HUES6 (cell line): ENCODE measurements at regions not wholly inside any gene's neighbourhood (a gene's known extent, or its start where the extent isn't known, plus 50 kb on each side); places are given as distances from the start of the nearest gene placed in this dataset.
"Not testable (repeated sequence)": the region's sequence is repeated elsewhere in the genome, so short reads cannot be mapped to it uniquely, and the experiment has no call there.

Experiments
- H3K27ac ChIP-seq: 2 replicates; pipeline ENCODE4 v1.7.0; 2013; ENCODE audit warnings: low read depth, mild to moderate bottlenecking, low read length, inconsistent platforms
- H3K27me3 ChIP-seq: 2 replicates; pipeline ENCODE4 v1.6.1; 2013; ENCODE audit warnings: low read length; ENCODE audit not compliant: control insufficient read depth, insufficient read depth
- H3K36me3 ChIP-seq: 2 replicates; pipeline ENCODE4 v1.6.1; 2013; ENCODE audit warnings: low read length; ENCODE audit not compliant: control insufficient read depth, insufficient read depth
- H3K4me1 ChIP-seq: 2 replicates; pipeline ENCODE4 v1.6.1; 2013; ENCODE audit warnings: low read length; ENCODE audit not compliant: control insufficient read depth, insufficient read depth
- H3K4me3 ChIP-seq: 2 replicates; pipeline ENCODE4 v1.5.1; 2013; ENCODE audit warnings: low read depth, low read length
- H3K9ac ChIP-seq: one replicate; pipeline ENCODE4 v1.6.1; 2013; ENCODE audit warnings: mild to moderate bottlenecking, low read length
- H3K9me3 ChIP-seq: 2 replicates; pipeline ENCODE4 v1.6.1; 2013; ENCODE audit warnings: low read depth, low read length; ENCODE audit not compliant: control insufficient read depth, insufficient read depth

- Histone ChIP-seq H3K9ac (no peak overlapping the region), H3K4me1 (no peaks in the 10 kb centered on the region), H3K36me3 (no peaks in the 10 kb centered on the region), H3K27me3 (no peaks in the 10 kb centered on the region; the same call in 1 of the 2 replicates), H3K9me3 (no peaks in the 10 kb centered on the region), H3K4me3 (no peak overlapping the region), H3K27ac (no peak overlapping the region)
Observed at GRCh38 chr5:17106521-17106920, 110.9 kb upstream of the BASP1 start.

GRCh38 chr5:17112091-17112716 lies 105.2 kb upstream of the BASP1 start:
- not testable (repeated sequence) for H3K9ac ChIP-seq, H3K9me3 ChIP-seq, H3K4me3 ChIP-seq, H3K27ac ChIP-seq, H3K36me3 ChIP-seq, H3K27me3 ChIP-seq
- peaks cover 29% of the 10 kb centered on the region for H3K4me1 ChIP-seq

- Histone ChIP-seq H3K9ac (no peak overlapping the region), H3K4me1 (peaks cover 29% of the 10 kb centered on the region), H3K9me3 (no peaks in the 10 kb centered on the region), H3K36me3 (no peaks in the 10 kb centered on the region), H3K27ac (no peak overlapping the region), H3K4me3 (no peak overlapping the region), H3K27me3 (peaks cover 5% of the 10 kb centered on the region; the same call in 1 of the 2 replicates)
Observed at GRCh38 chr5:17113174-17113958, 104.1 kb upstream of the BASP1 start.

- no peak overlapping the region for H3K4me3 ChIP-seq
- H3K27ac ChIP-seq = no peak overlapping the region
- H3K9me3 ChIP-seq = no peaks in the 10 kb centered on the region
- no peaks in the 10 kb centered on the region for H3K36me3 ChIP-seq
- H3K4me1 ChIP-seq = peaks cover 29% of the 10 kb centered on the region
- peaks cover 5% of the 10 kb centered on the region; the same call in 1 of the 2 replicates for H3K27me3 ChIP-seq
- no peak overlapping the region for H3K9ac ChIP-seq
Observed at GRCh38 chr5:17114233-17114632, 103.2 kb upstream of the BASP1 start.

- H3K36me3 ChIP-seq = no peaks in the 10 kb centered on the region
- no peaks in the 10 kb centered on the region for H3K9me3 ChIP-seq
- no peak overlapping the region for H3K4me3 ChIP-seq
- no peak overlapping the region for H3K27ac ChIP-seq
- peaks cover 29% of the 10 kb centered on the region for H3K4me1 ChIP-seq
- peaks cover 5% of the 10 kb centered on the region; the same call in 1 of the 2 replicates for H3K27me3 ChIP-seq
- H3K9ac ChIP-seq = no peak overlapping the region
Observed at GRCh38 chr5:17114715-17115599, 102.5 kb upstream of the BASP1 start.

GRCh38 chr5:17115855-17116254 lies 101.6 kb upstream of the BASP1 start:
- no peak overlapping the region for H3K4me3 ChIP-seq
- H3K27ac ChIP-seq = no peak overlapping the region
- no peaks in the 10 kb centered on the region for H3K36me3 ChIP-seq
- H3K4me1 ChIP-seq = peaks cover 29% of the 10 kb centered on the region
- H3K9ac ChIP-seq = no peak overlapping the region
- H3K27me3 ChIP-seq = peaks cover 5% of the 10 kb centered on the region; the same call in 1 of the 2 replicates
- H3K9me3 ChIP-seq = no peaks in the 10 kb centered on the region

- Histone ChIP-seq H3K4me3 (no peak overlapping the region), H3K27ac (no peak overlapping the region), H3K27me3 (peaks cover 5% of the 10 kb centered on the region; the same call in 1 of the 2 replicates), H3K9ac (no peak overlapping the region), H3K36me3 (no peaks in the 10 kb centered on the region), H3K4me1 (peaks cover 25% of the 10 kb centered on the region), H3K9me3 (no peaks in the 10 kb centered on the region)
Observed at GRCh38 chr5:17118631-17119030, 98.8 kb upstream of the BASP1 start.

GRCh38 chr5:17120209-17120608 lies 97.2 kb upstream of the BASP1 start:
- Histone ChIP-seq H3K4me1 (peaks cover 11% of the 10 kb centered on the region), H3K27ac (no peak overlapping the region), H3K9ac (no peak overlapping the region), H3K36me3 (no peaks in the 10 kb centered on the region), H3K27me3 (no peaks in the 10 kb centered on the region), H3K9me3 (no peaks in the 10 kb centered on the region), H3K4me3 (no peak overlapping the region)

- no peaks in the 10 kb centered on the region for H3K36me3 ChIP-seq
- H3K27me3 ChIP-seq = no peaks in the 10 kb centered on the region
- H3K9ac ChIP-seq = no peak overlapping the region
- no peak overlapping the region for H3K4me3 ChIP-seq
- H3K9me3 ChIP-seq = no peaks in the 10 kb centered on the region
- no peaks in the 10 kb centered on the region for H3K4me1 ChIP-seq
- no peak overlapping the region for H3K27ac ChIP-seq
Observed at GRCh38 chr5:17121776-17122175, 95.7 kb upstream of the BASP1 start.

GRCh38 chr5:17123010-17123409 lies 94.4 kb upstream of the BASP1 start:
- Histone ChIP-seq H3K4me3 (no peak overlapping the region), H3K36me3 (no peaks in the 10 kb centered on the region), H3K9ac (no peak overlapping the region), H3K4me1 (no peaks in the 10 kb centered on the region), H3K27me3 (no peaks in the 10 kb centered on the region), H3K27ac (no peak overlapping the region), H3K9me3 (no peaks in the 10 kb centered on the region)

- not testable (repeated sequence) for H3K27ac ChIP-seq, H3K9me3 ChIP-seq, H3K4me3 ChIP-seq, H3K27me3 ChIP-seq, H3K36me3 ChIP-seq, H3K4me1 ChIP-seq, H3K9ac ChIP-seq
Observed at GRCh38 chr5:17123773-17124172, 93.7 kb upstream of the BASP1 start.
